ENCODE measurements at regions not wholly inside any gene's neighbourhood (a gene's known extent, or its start where the extent isn't known, plus 50 kb on each side); places are given as distances from the start of the nearest gene placed in this dataset.
"Not testable (repeated sequence)": the region's sequence is repeated elsewhere in the genome, so short reads cannot be mapped to it uniquely, and the experiment has no call there.

DNA sequence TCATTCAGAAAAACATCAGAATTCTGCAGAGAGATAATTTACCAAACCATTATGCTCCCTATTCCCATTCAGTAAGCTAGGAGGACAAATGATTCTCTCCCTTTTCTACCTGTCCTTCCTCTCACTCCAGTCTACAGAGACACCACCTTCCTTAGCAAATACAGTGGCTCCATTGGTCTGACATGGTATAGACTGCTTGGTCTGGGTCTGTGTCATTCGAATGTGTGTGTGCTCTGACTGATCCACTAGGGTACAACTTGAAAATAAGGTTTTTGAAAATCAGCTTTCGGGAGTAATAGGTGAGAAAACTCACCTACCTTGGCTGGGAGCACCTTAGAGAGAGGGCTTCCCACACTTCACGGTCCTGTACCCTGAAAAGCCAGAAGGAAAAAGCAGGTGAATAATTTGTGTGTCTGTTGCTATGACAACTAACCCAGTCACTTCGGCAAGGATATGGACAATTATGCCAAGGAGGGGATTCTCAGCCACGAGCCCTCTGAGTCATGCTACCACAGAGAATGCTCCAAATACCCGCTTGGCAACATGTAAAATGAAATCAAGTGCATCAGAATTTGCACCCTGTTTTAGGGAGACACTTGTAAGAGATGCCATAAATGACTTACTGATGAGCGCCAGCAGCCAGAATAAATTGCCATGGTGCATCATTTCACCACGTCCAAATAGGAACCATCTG, 114.5 kb upstream of the PRKCQ start:
- no peaks in the 10 kb centered on the region for H3K9me3 Mint-ChIP-seq (ENCODE audit: low read depth)
- no peaks in the 10 kb centered on the region for H3K36me3 Mint-ChIP-seq (ENCODE audit: low read depth)
- CTCF ChIA-PET: no interaction called here
- peaks cover 13% of the 10 kb centered on the region for H3K4me1 Mint-ChIP-seq
- POLR2A ChIA-PET: no interaction called here
- intact Hi-C loops (cut with DNase I, micrococcal nuclease): no loop called here
- ATAC-seq (peak; percentile 66), DNase-seq (peak; percentile 50)
- no peak overlapping the region for H3K4me3 Mint-ChIP-seq
- H3K27ac Mint-ChIP-seq: no peak overlapping the region
- H3K27me3 Mint-ChIP-seq: peaks cover 4% of the 10 kb centered on the region

DNA sequence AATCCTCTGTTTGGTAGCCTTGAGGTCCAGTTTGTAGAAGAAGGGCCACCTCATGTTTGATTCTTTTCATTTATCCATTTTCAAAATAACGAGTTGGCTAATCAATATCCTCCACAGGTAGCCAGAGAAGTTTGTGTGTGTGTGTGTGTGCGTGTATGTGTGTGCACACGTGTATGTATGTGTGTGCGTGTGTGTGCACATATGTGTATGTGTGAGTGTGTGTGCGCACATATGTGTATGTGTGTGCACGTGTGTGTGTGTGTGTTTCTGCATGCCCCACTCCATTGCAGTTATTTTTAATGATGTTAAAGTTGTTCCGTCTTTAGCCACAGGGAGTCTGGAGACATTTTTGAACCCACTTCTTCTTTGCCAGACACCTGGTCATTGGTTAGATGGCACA, 112.8 kb upstream of the PRKCQ start:
- H3K9me3 Mint-ChIP-seq (ENCODE audit: low read depth): no peaks in the 10 kb centered on the region
- ChIA-PET POLR2A (no interaction called here), CTCF (no interaction called here)
- no peak overlapping the region for H3K27ac Mint-ChIP-seq
- H3K4me1 Mint-ChIP-seq: peaks cover 13% of the 10 kb centered on the region
- no peaks in the 10 kb centered on the region for H3K36me3 Mint-ChIP-seq (ENCODE audit: low read depth)
- ATAC-seq (no peak), DNase-seq (no peak)
- H3K27me3 Mint-ChIP-seq: peaks cover 6% of the 10 kb centered on the region
- no peak overlapping the region for H3K4me3 Mint-ChIP-seq
- intact Hi-C loops (cut with DNase I, micrococcal nuclease): no loop called here

DNA sequence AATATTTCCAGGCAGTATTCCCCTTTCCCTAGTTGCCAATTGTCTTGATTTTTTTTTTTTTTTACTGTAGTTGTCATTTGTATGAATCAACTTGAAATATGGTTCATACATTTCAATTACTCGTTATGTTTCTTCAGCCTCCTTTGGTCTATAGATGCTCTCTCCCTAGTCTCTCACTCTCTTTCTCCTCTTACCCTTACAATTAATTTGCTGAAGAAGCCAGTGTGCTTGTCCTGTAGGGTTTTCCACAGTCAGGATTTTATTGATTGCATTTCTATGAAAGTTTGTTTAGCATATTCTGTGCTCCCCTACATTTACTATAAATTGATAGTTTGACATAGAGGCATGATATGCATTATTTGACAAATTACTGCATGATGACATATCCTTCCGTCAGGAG, 112.0 kb upstream of the PRKCQ start:
- Mint-ChIP-seq H3K4me3 (no peak overlapping the region), H3K9me3 (ENCODE audit: low read depth) (no peaks in the 10 kb centered on the region), H3K36me3 (ENCODE audit: low read depth) (no peaks in the 10 kb centered on the region), H3K27ac (no peak overlapping the region), H3K27me3 (peaks cover 6% of the 10 kb centered on the region), H3K4me1 (peaks cover 13% of the 10 kb centered on the region)
- DNase-seq (no peak), ATAC-seq (no peak)
- intact Hi-C loops (cut with DNase I, micrococcal nuclease): no loop called here
- ChIA-PET POLR2A (no interaction called here), CTCF (interaction anchor here (0.7 to 0.8 kb wide), 2 partner anchors 14 to 39 kb away, joined by 3 to 6 read pairs; no protein-coding TSS in a partner anchor)

GRCh38 chr10:6689036-6689435, 109.0 kb upstream of the PRKCQ start:
- ChIA-PET CTCF (interaction anchor here (0.9 to 1.7 kb wide), 2 partner anchors 10 to 272 kb away, joined by 3 to 12 read pairs; no protein-coding TSS in a partner anchor), POLR2A (interaction anchor here (0.7 kb wide), 1 partner anchor 18 kb away, joined by 3 read pairs; no protein-coding TSS in a partner anchor)
- intact Hi-C loops (cut with DNase I, micrococcal nuclease): no loop called here

DNA sequence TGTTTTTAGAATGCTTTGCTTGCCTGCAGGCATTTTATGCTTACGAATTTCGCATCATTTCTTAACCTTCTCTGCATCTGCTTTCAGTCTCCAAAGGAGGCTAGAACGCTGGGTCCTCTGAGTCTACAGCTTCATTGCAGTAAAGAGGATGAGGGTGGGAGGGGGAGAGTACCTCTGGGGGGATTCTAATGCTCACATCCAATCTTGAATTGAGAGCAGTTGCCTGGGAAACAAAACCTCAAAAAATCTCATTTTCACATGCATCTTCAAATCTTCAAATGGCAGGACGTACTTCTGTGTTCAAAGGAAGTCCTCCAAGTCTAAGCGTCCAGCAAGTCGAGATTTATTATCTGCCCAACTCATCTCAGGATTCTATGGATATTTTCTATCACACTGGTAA, 100.7 kb upstream of the PRKCQ start:
- intact Hi-C loops (cut with DNase I, micrococcal nuclease): no loop called here
- no peaks in the 10 kb centered on the region for H3K9me3 Mint-ChIP-seq (ENCODE audit: low read depth)
- no peak for DNase-seq
- no peak overlapping the region for H3K27ac Mint-ChIP-seq
- no peaks in the 10 kb centered on the region for H3K36me3 Mint-ChIP-seq (ENCODE audit: low read depth)
- ATAC-seq: no peak
- H3K27me3 Mint-ChIP-seq: no peaks in the 10 kb centered on the region
- ChIA-PET CTCF (interaction anchor here (1.5 to 8.4 kb wide), 3 partner anchors 12 to 271 kb away, joined by 6 to 65 read pairs (median 6); no protein-coding TSS in a partner anchor), POLR2A (no interaction called here)
- no peak overlapping the region for H3K4me3 Mint-ChIP-seq
- H3K4me1 Mint-ChIP-seq: peaks cover 6% of the 10 kb centered on the region

More at GRCh38 chr10:6689036-6689435, 109.0 kb upstream of the PRKCQ start:
- Mint-ChIP-seq H3K4me3 (no peak overlapping the region), H3K27me3 (peaks cover 6% of the 10 kb centered on the region), H3K4me1 (no peaks in the 10 kb centered on the region), H3K9me3 (ENCODE audit: low read depth) (no peaks in the 10 kb centered on the region), H3K36me3 (ENCODE audit: low read depth) (no peaks in the 10 kb centered on the region), H3K27ac (no peak overlapping the region)
- no peak for DNase-seq
- no peak for ATAC-seq

DNA sequence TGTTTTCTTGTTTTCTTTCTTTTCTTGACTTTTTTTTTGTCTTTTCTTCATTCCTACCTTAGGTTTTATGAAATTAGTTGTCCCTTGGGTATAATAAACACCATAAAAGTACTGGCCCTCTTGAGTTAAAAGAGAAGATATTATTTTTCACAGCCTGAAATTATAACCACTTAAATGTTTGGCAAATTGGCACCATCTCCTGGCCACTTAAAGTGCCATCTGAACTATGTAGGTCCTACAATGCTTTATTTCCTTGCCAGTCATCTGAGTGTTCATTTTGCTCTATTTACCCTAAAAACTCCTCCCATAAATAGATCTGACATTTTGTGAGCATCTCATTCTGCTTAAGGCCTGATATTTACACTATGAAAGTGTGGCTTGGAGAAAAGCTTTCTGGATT, 98.9 kb upstream of the PRKCQ start:
- H3K27ac Mint-ChIP-seq: no peak overlapping the region
- H3K4me3 Mint-ChIP-seq: no peak overlapping the region
- intact Hi-C loops (cut with DNase I, micrococcal nuclease): loop anchor here (1.0 to 10.0 kb wide), 2 partner anchors 262 to 574 kb away; no protein-coding TSS in a partner anchor
- DNase-seq (no peak), ATAC-seq (no peak)
- H3K4me1 Mint-ChIP-seq: peaks cover 6% of the 10 kb centered on the region
- ChIA-PET CTCF (interaction anchor here (0.7 to 8.4 kb wide), 35 partner anchors 8 to 490 kb away, joined by 3 to 65 read pairs (median 3); partner anchors contain the start of gene PRKCQ), POLR2A (no interaction called here)
- H3K27me3 Mint-ChIP-seq: no peaks in the 10 kb centered on the region
- no peaks in the 10 kb centered on the region for H3K36me3 Mint-ChIP-seq (ENCODE audit: low read depth)
- H3K9me3 Mint-ChIP-seq (ENCODE audit: low read depth): no peaks in the 10 kb centered on the region

DNA sequence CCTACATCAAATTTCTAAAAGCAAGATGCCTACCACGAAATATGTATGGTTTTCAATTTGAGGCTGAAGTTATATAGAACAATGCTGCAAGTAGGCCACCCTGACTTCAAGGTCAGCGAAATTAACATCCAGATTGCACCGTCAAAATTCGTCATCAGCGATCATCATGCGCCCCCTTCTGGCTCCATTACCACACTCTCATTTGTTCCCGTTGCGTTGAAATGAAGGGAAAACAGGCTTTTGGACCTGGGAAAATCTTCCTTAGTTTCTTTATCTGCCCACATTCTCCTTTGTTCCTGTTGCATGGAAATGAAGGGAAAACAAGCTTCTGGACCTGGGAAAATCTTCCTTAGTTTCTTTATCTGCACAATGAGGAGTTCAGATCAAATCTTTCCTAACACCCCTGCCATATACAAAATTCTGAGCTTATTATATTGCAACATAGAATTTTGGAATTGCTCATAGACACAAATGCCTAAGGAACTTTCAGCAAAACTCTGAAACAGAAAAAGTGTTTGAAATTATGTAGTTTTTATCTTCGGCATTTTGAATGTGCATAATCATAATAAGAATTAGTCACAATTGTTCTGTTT, 98.2 kb upstream of the PRKCQ start:
- peaks cover 6% of the 10 kb centered on the region for H3K4me1 Mint-ChIP-seq
- no peaks in the 10 kb centered on the region for H3K9me3 Mint-ChIP-seq (ENCODE audit: low read depth)
- ATAC-seq: peak; percentile 39
- CTCF ChIA-PET: interaction anchor here (0.7 to 8.4 kb wide), 31 partner anchors 9 to 489 kb away, joined by 3 to 65 read pairs (median 3); partner anchors contain the start of gene PRKCQ
- no peak overlapping the region for H3K4me3 Mint-ChIP-seq
- H3K36me3 Mint-ChIP-seq (ENCODE audit: low read depth): no peaks in the 10 kb centered on the region
- DNase-seq: peak; percentile 80
- POLR2A ChIA-PET: interaction anchor here (0.7 kb wide), 1 partner anchor 105 kb away, joined by 3 read pairs; no protein-coding TSS in a partner anchor
- intact Hi-C loops (cut with DNase I, micrococcal nuclease): loop anchor here (1.0 to 10.0 kb wide), 2 partner anchors 261 to 574 kb away; no protein-coding TSS in a partner anchor
- H3K27me3 Mint-ChIP-seq: no peaks in the 10 kb centered on the region
- no peak overlapping the region for H3K27ac Mint-ChIP-seq

DNA sequence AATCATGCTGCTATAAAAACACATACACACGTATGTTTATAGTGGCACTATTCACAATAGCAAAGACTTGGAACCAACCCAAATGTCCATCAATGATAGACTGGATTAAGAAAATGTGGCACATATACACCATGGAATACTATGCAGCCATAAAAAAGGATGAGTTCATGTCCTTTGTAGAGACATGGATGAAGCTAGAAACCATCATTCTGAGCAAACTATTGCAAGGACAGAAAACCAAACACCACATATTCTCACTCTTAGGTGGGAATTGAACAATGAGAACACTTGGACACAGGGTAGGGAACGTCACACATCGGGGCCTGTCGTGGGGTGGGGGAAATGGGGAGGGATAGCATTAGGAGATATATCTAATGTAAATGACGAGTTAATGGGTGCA, 97.1 kb upstream of the PRKCQ start:
- H3K4me3 Mint-ChIP-seq; H3K27ac Mint-ChIP-seq; H3K9me3 Mint-ChIP-seq (ENCODE audit: low read depth); H3K36me3 Mint-ChIP-seq (ENCODE audit: low read depth); H3K4me1 Mint-ChIP-seq; H3K27me3 Mint-ChIP-seq; DNase-seq; ATAC-seq; POLR2A ChIA-PET: not testable (repeated sequence)
- intact Hi-C loops (cut with DNase I, micrococcal nuclease): loop anchor here in 1 of 2 experiments (10.0 kb wide), 1 partner anchor 572 kb away; no protein-coding TSS in a partner anchor
- CTCF ChIA-PET: interaction anchor here (1.0 to 8.4 kb wide), 6 partner anchors 8 to 433 kb away, joined by 4 to 65 read pairs (median 7); no protein-coding TSS in a partner anchor

DNA sequence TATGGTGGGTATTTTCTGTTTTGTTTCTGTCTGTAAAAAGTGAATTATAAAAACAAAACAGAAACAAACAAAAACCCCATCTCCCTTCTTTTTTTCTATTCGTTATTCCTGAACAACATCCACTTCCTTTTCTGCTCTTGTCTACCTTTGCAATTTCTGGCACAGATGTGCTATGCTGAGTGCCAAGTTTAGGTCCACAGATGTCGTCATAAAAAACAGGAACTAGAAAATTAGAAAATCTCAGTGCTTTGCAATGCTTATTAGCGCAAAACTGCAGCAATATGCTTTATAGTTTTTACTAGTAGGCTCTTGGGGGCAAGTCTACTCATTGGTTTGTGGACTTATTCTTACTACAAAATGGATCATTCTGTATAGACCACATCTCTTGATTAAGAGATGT, 94.2 kb upstream of the PRKCQ start:
- no peak overlapping the region for H3K27ac Mint-ChIP-seq
- CTCF ChIA-PET: interaction anchor here (2.0 kb wide), 1 partner anchor 257 kb away, joined by 6 read pairs; no protein-coding TSS in a partner anchor

GRCh38 chr10:6671976-6672375, 91.9 kb upstream of the PRKCQ start:
- H3K4me3 Mint-ChIP-seq: no peak overlapping the region
- no peak for DNase-seq
- peaks cover 9% of the 10 kb centered on the region for H3K4me1 Mint-ChIP-seq
- no peaks in the 10 kb centered on the region for H3K36me3 Mint-ChIP-seq (ENCODE audit: low read depth)
- CTCF ChIA-PET: interaction anchor here (1.4 to 6.3 kb wide), 2 partner anchors 8 to 24 kb away, joined by 5 to 65 read pairs; no protein-coding TSS in a partner anchor
- no peaks in the 10 kb centered on the region for H3K9me3 Mint-ChIP-seq (ENCODE audit: low read depth)
- POLR2A ChIA-PET: interaction anchor here (0.6 kb wide), 1 partner anchor 25 kb away, joined by 3 read pairs; no protein-coding TSS in a partner anchor
- no peaks in the 10 kb centered on the region for H3K27me3 Mint-ChIP-seq
- no peak overlapping the region for H3K27ac Mint-ChIP-seq
- intact Hi-C loops (cut with DNase I, micrococcal nuclease): loop anchor here in 1 of 2 experiments (10.0 kb wide), 1 partner anchor 567 kb away; no protein-coding TSS in a partner anchor
- no peak for ATAC-seq

More for the DNA sequence above, 94.2 kb upstream of the PRKCQ start:
- Mint-ChIP-seq H3K4me1 (peaks cover 6% of the 10 kb centered on the region), H3K27me3 (no peaks in the 10 kb centered on the region), H3K36me3 (ENCODE audit: low read depth) (no peaks in the 10 kb centered on the region), H3K9me3 (ENCODE audit: low read depth) (no peaks in the 10 kb centered on the region), H3K4me3 (no peak overlapping the region)
- intact Hi-C loops (cut with DNase I, micrococcal nuclease): loop anchor here in 1 of 2 experiments (10.0 kb wide), 1 partner anchor 569 kb away; no protein-coding TSS in a partner anchor
- POLR2A ChIA-PET: no interaction called here
- ATAC-seq: no peak
- no peak for DNase-seq

DNA sequence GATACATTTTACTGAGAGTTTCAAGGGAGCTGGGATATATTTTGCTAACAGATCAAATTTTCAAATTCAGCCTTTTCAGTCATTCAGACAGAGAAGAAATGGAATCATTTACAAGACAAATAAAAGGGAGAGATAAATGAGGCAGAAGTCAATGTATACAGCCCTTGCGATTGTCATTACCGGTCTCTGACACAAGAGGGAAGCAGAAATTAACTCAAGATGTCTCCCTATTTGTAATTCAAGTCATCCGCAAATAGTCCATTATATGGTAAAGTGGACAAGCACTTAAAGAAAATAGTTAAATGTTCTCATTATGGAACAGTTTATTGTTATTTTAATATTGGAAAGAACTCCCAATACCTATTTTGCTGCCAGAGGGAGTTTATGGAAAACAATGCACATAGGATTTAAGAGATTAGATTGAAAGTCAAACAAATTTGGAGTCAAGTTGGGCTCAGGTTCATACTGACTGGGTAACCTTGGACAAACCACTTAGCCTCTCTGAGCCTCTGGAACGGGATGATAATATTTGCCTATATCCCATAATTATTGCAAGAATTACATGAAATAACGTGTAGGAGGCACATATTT, 89.3 kb upstream of the PRKCQ start:
- H3K27me3 Mint-ChIP-seq: no peaks in the 10 kb centered on the region

More for the DNA sequence above, 89.3 kb upstream of the PRKCQ start:
- Mint-ChIP-seq H3K36me3 (ENCODE audit: low read depth) (no peaks in the 10 kb centered on the region), H3K27ac (no peak overlapping the region), H3K9me3 (ENCODE audit: low read depth) (no peaks in the 10 kb centered on the region), H3K4me3 (no peak overlapping the region), H3K4me1 (peaks cover 25% of the 10 kb centered on the region)
- POLR2A ChIA-PET: no interaction called here
- ATAC-seq: no peak
- DNase-seq: no peak
- CTCF ChIA-PET: interaction anchor here (0.7 to 6.3 kb wide), 22 partner anchors 10 to 467 kb away, joined by 3 to 65 read pairs (median 4); partner anchors contain the start of genes PFKFB3 and PRKCQ
- intact Hi-C loops (cut with DNase I, micrococcal nuclease): loop anchor here in 1 of 2 experiments (5.0 kb wide), 1 partner anchor 748 kb away; no protein-coding TSS in a partner anchor
